ENCODE measurements at regions not wholly inside any gene's neighbourhood (a gene's known extent, or its start where the extent isn't known, plus 50 kb on each side); places are given as distances from the start of the nearest gene placed in this dataset.
"Not testable (repeated sequence)": the region's sequence is repeated elsewhere in the genome, so short reads cannot be mapped to it uniquely, and the experiment has no call there.

DNA sequence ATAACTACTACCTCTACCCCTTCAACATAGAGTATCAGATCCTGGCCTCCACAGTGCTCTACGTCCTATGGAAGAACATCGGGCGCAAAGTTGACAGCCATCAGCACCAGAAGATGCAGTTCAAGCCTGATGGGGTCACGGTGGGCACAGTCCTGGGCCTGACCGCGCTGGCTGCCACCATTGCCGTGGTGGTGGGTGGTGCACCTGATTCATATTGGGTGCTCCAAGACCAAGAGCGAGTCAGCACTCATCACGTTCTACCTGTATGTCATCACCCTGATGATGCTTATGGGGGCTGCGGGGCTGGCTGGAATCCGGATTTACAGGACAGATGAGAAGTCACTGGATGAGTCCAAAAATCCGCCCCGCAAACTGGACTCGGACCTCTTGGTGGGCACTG is 846.4 kb downstream of the RPIA start:
- DNase-seq (ENCODE audit: low read depth), result not testable (repeated sequence)

DNA sequence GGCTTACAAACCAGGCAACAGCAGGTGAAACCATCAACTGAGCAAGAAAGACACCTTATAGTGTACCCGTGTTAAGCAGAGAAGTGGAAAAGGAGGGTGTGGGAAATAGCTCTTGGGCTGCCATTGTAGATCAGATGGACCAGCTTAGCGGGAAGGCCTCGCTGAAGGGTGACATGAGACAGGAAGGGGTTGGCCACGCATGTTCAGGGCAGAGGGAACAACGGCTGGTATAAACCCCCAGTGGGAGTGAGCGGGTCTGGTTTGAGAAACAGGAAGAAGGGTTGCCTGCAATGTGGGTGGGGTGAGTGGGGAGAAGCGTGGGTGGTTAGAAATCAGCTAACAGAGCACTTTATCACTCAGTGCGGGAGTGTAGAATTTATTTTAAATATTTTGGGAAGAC is 852.6 kb downstream of the RPIA start:
- not testable (repeated sequence) for DNase-seq (ENCODE audit: low read depth)

DNA sequence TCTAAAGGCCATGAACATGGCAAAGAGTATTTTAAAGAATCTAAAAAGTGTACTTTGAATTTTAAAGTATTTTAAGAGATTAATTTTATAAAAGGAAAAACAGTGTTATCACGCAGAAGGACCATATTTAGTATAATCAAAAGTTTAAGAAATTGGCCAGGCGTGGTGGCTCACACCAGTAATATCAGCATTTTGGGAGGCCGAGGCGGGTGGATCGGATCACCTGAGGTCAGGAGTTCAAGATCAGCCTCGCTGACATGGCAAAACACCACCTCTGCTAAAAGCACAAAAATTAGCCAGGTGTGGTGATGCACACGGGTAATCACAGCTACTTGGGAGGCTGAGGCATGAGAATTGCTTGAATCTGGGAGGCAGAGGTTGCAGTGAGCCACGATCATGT is 887.7 kb downstream of the RPIA start:
- not testable (repeated sequence) for DNase-seq (ENCODE audit: low read depth)

DNA sequence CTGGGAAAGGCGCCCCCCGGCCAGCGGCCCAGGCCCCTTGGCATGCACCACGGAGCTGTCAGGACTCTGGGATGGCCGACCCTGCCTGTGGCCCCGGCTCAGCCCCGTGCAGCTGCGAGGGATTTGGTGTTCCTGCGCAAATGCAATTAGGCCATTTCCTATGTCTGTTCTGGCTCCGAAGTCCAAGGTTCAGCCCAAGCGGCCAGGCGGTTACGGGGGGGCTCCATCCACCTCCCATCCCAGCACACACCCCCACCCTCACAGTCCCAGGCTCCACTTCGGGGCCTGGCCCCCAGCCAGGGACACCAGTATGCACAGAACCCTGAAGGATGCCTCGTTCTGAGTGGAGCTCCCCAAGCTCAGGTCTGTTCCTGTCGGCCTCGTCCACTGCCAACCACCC is 891.3 kb downstream of the RPIA start:
- DNase-seq (ENCODE audit: low read depth), result peak; percentile 34

DNA sequence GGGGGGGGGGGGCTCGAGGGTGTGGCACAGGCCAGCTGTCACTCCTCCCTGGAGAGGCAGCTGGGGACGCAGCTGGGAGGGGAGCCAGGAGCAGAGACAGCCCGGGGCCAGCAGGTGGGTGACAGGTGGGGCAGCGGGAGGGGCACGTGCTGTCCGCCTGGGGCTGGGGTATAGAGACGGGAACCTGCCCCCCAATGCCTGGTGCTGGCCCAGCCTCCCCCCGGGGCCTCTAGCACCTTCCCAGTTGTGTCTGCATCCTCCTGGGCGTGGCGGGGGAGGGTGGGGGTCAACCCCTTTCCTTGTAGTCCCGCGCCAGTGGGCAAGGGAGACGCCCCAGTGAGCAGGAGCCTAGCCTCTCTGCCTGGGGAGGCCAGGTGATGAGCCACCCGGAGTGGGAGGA is 892.6 kb downstream of the RPIA start:
- DNase-seq (ENCODE audit: low read depth), result not testable (repeated sequence)

DNA sequence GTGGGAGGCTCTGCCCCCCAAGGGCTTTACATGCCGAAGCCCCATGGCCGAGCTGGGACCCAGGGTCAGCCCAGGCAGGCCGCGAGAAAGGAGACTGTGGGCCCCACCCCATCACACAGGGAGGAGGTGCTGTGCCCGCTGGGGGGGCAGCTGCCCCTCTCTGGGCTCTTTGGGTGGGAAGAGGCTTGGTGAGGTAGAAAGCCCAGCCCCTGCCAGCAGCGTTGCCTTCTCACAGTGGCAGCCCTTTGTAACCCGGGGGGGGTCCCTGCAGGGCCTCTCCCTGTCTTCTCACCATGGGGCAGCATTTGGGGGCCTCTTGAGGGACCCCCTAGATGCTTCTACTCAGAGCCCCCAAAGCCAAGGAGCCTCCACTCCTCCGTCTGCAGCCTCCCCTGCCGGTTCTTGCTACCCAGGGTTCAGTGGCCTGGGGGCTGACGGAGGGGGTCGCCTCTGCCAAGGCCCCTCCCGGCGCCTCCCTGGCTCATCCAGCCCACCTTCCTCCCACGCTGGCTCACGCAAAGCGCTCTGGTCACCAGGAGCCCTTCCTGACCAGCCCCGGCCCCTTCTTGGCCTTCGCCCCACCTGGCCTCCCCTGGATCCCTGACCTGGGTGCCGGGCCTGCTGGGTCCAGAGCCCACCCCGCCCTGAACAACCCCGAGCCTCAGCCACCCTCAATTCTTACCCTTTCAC is 893.5 kb downstream of the RPIA start:
- DNase-seq (ENCODE audit: low read depth), result not testable (repeated sequence)

DNA sequence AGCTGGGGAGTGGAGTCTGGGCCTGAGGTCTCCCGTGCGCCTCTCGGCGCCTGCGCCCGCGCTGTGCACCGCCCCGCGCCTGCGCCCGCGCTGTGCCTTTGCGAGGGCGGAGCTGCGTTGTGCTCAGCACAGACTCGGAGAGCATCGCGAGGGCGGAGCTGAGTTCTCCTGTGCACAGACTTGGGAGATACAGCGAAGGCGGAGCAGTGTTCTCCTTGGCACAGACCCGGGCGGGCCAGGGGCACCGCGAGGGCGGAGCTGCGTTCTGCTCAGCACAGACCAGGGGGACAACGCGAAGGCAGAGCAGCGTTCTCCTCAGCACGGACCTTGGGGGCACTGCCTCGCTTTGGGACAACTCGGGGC is 894.1 kb downstream of the RPIA start:
- peak; percentile 74 for DNase-seq (ENCODE audit: low read depth)

DNA sequence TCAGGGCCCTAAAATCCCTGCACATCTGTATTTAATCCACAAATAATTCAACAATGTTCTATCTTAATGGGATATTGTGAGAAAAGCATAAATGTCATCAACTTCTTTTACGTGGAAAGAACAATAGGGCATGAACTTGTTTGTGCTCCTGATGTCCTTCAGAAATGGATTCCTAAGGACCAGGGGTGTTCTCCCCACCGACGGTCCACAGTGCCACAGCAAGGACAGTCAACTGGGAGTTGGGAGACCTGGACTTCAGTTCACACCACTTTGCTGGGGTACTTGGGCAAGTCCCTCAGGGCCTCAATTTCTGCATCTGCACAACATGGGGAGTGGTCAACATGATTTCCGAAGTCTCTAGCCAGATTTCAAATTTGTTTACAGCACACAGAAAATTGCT is 908.4 kb downstream of the RPIA start:
- not testable (repeated sequence) for DNase-seq (ENCODE audit: low read depth)

DNA sequence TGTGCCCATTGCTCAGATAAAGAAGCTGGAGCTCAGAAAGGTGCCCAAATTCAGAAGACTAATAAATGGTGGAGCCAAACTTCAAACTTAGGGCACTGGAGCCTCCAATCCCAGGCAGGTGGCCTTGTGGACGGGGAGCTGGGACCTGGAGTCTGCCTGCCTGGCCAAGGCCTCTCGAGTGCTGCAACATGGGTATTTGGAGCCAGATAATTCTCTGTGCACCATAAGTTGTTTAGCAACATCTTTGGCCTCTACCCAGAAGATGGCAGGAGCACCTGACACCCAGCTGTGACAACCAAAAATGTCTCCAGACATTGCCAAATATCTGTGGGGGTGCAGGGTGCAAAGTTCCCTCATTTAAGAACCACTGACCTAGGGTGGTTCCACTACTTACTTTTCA is 915.0 kb downstream of the RPIA start:
- not testable (repeated sequence) for DNase-seq (ENCODE audit: low read depth)

DNA sequence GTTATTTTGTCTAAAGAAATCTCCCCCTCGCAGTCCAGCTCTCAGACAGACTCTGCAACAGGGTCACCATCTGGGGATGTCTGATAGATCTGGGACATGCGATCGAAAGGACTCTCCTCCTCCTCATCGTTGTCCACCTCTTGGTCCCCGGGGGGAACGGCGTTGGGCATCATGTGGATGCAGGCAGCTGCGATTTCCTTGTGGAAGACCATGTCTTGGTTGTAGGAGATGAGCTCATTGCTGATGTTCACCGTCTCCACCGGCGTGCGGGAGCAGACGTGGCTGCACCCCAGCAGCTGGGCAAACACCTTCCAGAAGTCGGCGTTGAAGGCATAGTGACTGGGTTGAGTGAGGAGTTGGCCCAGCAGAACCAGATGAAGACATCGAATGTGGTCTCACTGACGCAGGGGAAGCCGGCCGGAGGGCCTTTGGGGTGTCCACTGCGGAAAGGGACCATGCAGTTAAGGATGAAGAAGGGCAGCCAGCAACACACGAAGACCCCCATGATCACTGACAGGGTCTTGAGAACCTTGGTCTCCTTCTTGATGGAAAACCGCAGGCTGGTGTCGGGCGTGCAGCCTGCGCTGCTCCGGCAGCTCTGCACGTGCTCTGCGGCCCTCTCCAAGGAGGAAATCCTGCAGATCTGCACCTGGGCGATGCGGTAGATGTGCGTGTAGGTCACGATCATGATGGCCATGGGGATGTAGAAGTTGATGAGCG is 918.9 kb downstream of the RPIA start:
- DNase-seq (ENCODE audit: low read depth), result peak; percentile 2

DNA sequence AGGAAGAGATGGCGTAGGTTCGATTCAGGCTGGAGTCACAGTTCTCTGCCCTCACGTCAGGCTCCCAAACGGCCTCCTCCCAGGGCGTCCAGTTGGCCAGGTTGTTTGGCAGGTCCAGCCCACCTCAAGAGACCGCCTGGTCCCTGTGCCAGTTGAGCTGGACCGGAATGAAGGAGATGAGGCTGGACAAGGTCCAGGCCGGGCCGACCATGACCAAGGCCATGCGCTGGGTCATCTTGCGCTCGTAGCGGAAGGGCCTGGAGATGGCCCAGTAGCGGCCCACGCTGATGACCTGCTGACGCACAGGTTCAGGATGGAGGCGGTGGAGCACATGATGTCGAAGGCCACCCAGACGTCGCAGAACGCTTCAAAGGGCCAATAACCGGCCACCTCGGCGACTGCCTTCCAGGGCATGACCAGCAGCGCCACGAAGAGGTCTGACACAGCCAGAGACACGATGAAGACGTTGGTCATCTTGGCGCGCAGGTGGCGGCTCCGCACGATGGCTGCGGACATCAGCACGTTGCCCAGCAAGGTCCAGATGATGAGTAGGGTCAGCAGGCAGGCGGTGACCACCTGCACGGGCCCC is 919.5 kb downstream of the RPIA start:
- DNase-seq (ENCODE audit: low read depth), result peak; percentile 4

DNA sequence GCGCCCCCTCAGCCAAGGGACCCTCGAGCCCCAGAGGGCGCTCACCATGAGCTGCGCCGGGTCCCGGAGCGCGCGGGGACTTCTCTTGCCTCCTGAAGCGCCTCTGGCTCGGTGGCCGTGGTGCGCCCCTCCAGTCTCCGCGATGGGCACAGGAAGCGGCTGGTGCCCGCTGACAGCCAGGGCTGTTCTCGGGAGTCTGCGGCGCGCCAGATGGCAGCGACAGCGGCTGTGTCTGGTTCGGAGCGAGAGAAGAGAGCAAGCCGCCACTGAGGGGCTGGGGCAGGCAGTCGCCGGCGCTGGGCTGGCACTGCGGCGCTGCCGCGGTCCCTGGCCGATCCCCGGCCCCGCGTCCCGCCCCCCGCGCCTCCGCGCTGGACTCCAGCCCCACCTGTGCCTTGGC is 920.2 kb downstream of the RPIA start:
- DNase-seq (ENCODE audit: low read depth), result peak; percentile 3

DNA sequence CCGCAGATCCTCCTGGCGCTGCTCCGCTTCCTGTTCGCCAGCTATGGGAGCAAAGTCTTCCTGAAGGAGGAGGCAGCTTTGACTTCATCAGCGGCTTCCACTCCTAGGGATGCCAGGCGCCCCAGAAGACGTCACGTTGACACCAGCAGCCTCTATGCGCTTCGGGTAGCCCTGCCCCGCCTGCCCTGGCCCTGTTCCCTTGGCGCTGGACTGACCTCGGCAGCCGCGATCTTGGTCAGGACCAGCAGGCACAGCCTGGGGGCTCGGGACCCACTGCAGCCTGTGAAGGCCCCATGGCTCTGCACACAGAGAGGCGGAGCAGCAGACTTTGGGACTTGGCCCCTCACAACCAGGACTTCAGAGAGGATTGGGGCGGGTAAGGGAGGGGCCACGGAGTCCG is 957.8 kb downstream of the RPIA start:
- not testable (repeated sequence) for DNase-seq (ENCODE audit: low read depth)

DNA sequence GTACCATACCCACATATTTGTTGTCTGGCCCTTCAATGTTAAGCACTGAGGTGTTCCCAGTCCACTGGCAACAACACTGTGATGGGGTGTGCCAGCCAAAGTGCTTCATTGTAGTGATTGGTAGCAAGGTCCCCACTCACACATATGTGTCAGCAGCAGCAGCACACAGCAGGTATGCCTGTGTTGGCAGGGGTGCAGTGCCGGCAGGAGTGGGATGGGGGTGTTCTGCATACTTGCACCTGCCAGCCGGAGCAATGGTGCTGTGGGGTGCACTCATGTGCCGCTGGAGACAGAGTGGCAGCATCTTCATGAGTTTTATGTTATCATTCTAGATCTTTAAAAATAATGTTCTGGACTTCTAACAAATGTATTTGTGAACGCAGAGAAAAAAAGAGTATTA is 987.8 kb downstream of the RPIA start:
- DNase-seq (ENCODE audit: low read depth), result not testable (repeated sequence)

Data from Daoy (cell line).